Liver (tissue), 8 donors: ENCODE measurements at regions not wholly inside any gene's neighbourhood (a gene's known extent, or its start where the extent isn't known, plus 50 kb on each side); places are given as distances from the start of the nearest gene placed in this dataset.

Experiments
- DNase-seq: peaks from one replicate; pipeline ENCODE4 v3.0.0-alpha.2; 2017; ENCODE audit warnings: low spot score
- H3K27ac ChIP-seq, 2 donors: one replicate each; pipeline ENCODE4 v1.7.0; 2013; ENCODE audit warnings: inconsistent platforms in 2 of 2, low read length in 2 of 2, control low read depth in 1 of 2, low read depth in 1 of 2, mild to moderate bottlenecking in 1 of 2
- H3K27me3 ChIP-seq, 4 donors: one replicate each; pipeline versions ENCODE4 v1.6.1 to v1.7.0; 2013; ENCODE audit warnings: low read length in 3 of 4, inconsistent platforms in 1 of 4, mild to moderate bottlenecking in 1 of 4, moderate library complexity in 1 of 4; ENCODE audit not compliant: control insufficient read depth in 4 of 4, insufficient read depth in 4 of 4
- H3K36me3 ChIP-seq, 4 donors: one replicate each; pipeline versions ENCODE4 v1.6.1 to v1.7.0; 2013; ENCODE audit warnings: low read length in 3 of 4, mild to moderate bottlenecking in 3 of 4, low read depth in 1 of 4, moderate library complexity in 1 of 4; ENCODE audit not compliant: control insufficient read depth in 4 of 4, insufficient read depth in 3 of 4
- H3K4me1 ChIP-seq, 4 donors: one replicate each; pipeline versions ENCODE4 v1.6.1 to v1.7.0; 2013; ENCODE audit warnings: low read length in 3 of 4, mild to moderate bottlenecking in 3 of 4, moderate library complexity in 1 of 4; ENCODE audit not compliant: control insufficient read depth in 4 of 4, insufficient read depth in 4 of 4
- H3K4me3 ChIP-seq, 3 donors: one replicate each; pipeline versions ENCODE4 v1.6.1 to v1.7.0; 2013; ENCODE audit warnings: low read length in 3 of 3, control low read depth in 1 of 3, low read depth in 1 of 3, mild to moderate bottlenecking in 1 of 3
- H3K9ac ChIP-seq, 2 donors: one replicate each; pipeline ENCODE4 v1.7.0; 2013; ENCODE audit warnings: low read length in 2 of 2, mild to moderate bottlenecking in 2 of 2, moderate library complexity in 2 of 2, control low read depth in 1 of 2, low read depth in 1 of 2
- H3K9me3 ChIP-seq, 4 donors: one replicate each; pipeline versions ENCODE4 v1.6.1 to v1.7.0; 2013; ENCODE audit warnings: low read length in 3 of 4; ENCODE audit not compliant: control insufficient read depth in 4 of 4
- ATF3 ChIP-seq: IDR thresholded peaks from 2 replicates; pipeline ENCODE4 v1.6.1; 2016; ENCODE audit warnings: antibody characterized with exemption
- CTCF ChIP-seq: fragments of 150-350 bp; IDR thresholded peaks from 2 replicates; pipeline ENCODE4 v1.5.1; 2017; ENCODE audit warnings: improper control_type of control experiment, low read depth, low read length; ENCODE audit not compliant: missing input control
- EGR1 ChIP-seq, 2 donors: IDR thresholded peaks; 2 replicates each; pipeline ENCODE4 v1.6.1; 2016 to 2018; ENCODE audit warnings: antibody characterized with exemption in 2 of 2, low read depth in 2 of 2
- FOXA1 ChIP-seq: IDR thresholded peaks from 2 replicates; pipeline ENCODE4 v1.6.1; 2016; ENCODE audit warnings: antibody characterized with exemption
- FOXA2 ChIP-seq: IDR thresholded peaks from 2 replicates; pipeline ENCODE4 v1.6.1; 2016; ENCODE audit warnings: antibody characterized with exemption
- GABPA ChIP-seq, 2 donors: IDR thresholded peaks in 1 of 2; conservative IDR thresholded peaks in 1 of 2; 2 replicates each; pipeline ENCODE4 v1.6.1; 2016; ENCODE audit warnings: antibody characterized with exemption in 2 of 2, mild to moderate bottlenecking in 1 of 2, moderate library complexity in 1 of 2
- HNF4A ChIP-seq, 2 donors: conservative IDR thresholded peaks; 2 replicates each; pipeline ENCODE4 v1.6.1; 2016; ENCODE audit warnings: antibody characterized with exemption in 2 of 2, mild to moderate bottlenecking in 2 of 2
- HNF4G ChIP-seq: IDR thresholded peaks from 2 replicates; pipeline ENCODE4 v1.6.1; 2016; ENCODE audit warnings: antibody characterized with exemption
- JUND ChIP-seq, 2 donors: IDR thresholded peaks; 2 replicates each; pipeline ENCODE4 v1.6.1; 2016; ENCODE audit warnings: antibody characterized with exemption in 2 of 2
- MAX ChIP-seq: IDR thresholded peaks from 2 replicates; pipeline ENCODE4 v1.6.1; 2016; ENCODE audit warnings: antibody characterized with exemption
- NR2F2 ChIP-seq: IDR thresholded peaks from 2 replicates; pipeline ENCODE4 v1.6.1; 2016; ENCODE audit warnings: antibody characterized with exemption
- RAD21 ChIP-seq, 2 donors: IDR thresholded peaks; 2 replicates each; pipeline ENCODE4 v1.6.1; 2016; ENCODE audit warnings: antibody characterized with exemption in 2 of 2, mild to moderate bottlenecking in 2 of 2
- REST ChIP-seq: IDR thresholded peaks from 2 replicates; pipeline ENCODE4 v1.6.1; 2016; ENCODE audit warnings: antibody characterized with exemption, mild to moderate bottlenecking
- RXRA ChIP-seq, 2 donors: IDR thresholded peaks; 2 replicates each; pipeline ENCODE4 v1.6.1; 2017 to 2018; ENCODE audit warnings: antibody characterized with exemption in 2 of 2, mild to moderate bottlenecking in 1 of 2
- SP1 ChIP-seq: IDR thresholded peaks from 2 replicates; pipeline ENCODE4 v1.6.1; 2018; ENCODE audit warnings: antibody characterized with exemption, mild to moderate bottlenecking
- TAF1 ChIP-seq: conservative IDR thresholded peaks from 2 replicates; pipeline ENCODE4 v1.6.1; 2016; ENCODE audit warnings: antibody characterized with exemption, mild to moderate bottlenecking
- YY1 ChIP-seq: IDR thresholded peaks from 2 replicates; pipeline ENCODE4 v1.6.1; 2016; ENCODE audit warnings: antibody characterized with exemption, mild to moderate bottlenecking
- ZBTB33 ChIP-seq: IDR thresholded peaks from 2 replicates; pipeline ENCODE4 v1.6.1; 2016; ENCODE audit warnings: antibody characterized with exemption
- WGBS: extraction: QIAGEN DNeasy Blood & Tissue Kit; methylation state at CpG from one replicate; pipeline ENCODE4 v1.1.7; 2013; 5-methylcytosine and 5-hydroxymethylcytosine counted together
- donor health status: healthy.
- donor health status: healthy.
- donor health status: healthy.
- donor health status: healthy.
- donor health status: healthy.

GRCh38 chr4:22268350-22269025 lies 247.4 kb downstream of the ADGRA3 start:
- Histone ChIP-seq H3K4me1 (no peaks in the 10 kb centered on the region), H3K27ac (no peak overlapping the region), H3K9ac (no peak overlapping the region), H3K36me3 (no peaks in the 10 kb centered on the region), H3K27me3 (no peaks in the 10 kb centered on the region), H3K4me3 (no peak overlapping the region), H3K9me3 (peaks cover 0 to 1% (median 0%) of the 10 kb centered on the region in 4 donors)
- no peak for DNase-seq
- TF ChIP-seq ZBTB33: no peak
- TF ChIP-seq HNF4G: no peak
- TF ChIP-seq JUND (IDR thresholded peaks at IDR 0.05): no peak
- TF ChIP-seq MAX: no peak
- TF ChIP-seq CTCF: no peak
- no peak for TF ChIP-seq SP1
- no peak for TF ChIP-seq REST
- TF ChIP-seq ATF3: no peak
- no peak for TF ChIP-seq GABPA (IDR thresholded peaks at IDR 0.05 in 1 of 2, conservative IDR thresholded peaks at IDR 0.05 in 1 of 2)
- TF ChIP-seq RAD21 (IDR thresholded peaks at IDR 0.05): no peak
- no peak for TF ChIP-seq FOXA1
- no peak for TF ChIP-seq NR2F2
- TF ChIP-seq RXRA (IDR thresholded peaks at IDR 0.05): no peak
- TF ChIP-seq YY1: no peak
- TF ChIP-seq FOXA2: no peak
- no peak for TF ChIP-seq EGR1 (IDR thresholded peaks at IDR 0.05; ENCODE audit: low read depth in 2 of 2)
- TF ChIP-seq TAF1: no peak
- TF ChIP-seq HNF4A (conservative IDR thresholded peaks at IDR 0.05): no peak
- WGBS: 70% methylated on average over 10 of the region's 10 CpGs
